Type B pancreatic cell (in vitro differentiated cells): ENCODE measurements at regions not wholly inside any gene's neighbourhood (a gene's known extent, or its start where the extent isn't known, plus 50 kb on each side); places are given as distances from the start of the nearest gene placed in this dataset.
"Not testable (repeated sequence)": the region's sequence is repeated elsewhere in the genome, so short reads cannot be mapped to it uniquely, and the experiment has no call there.

Source experiments
- DNase-seq: peaks from one replicate; pipeline ENCODE4 v3.0.0; 2021; ENCODE audit warnings: mixed read lengths; ENCODE audit not compliant: unreplicated experiment; ENCODE audit errors: extremely low spot score
- H3K27ac Mint-ChIP-seq: 2 replicates; pipeline ENCODE4 v1.8.0; 2021; ENCODE audit warnings: mild to moderate bottlenecking, mixed read lengths
- H3K27me3 Mint-ChIP-seq: 2 replicates; pipeline ENCODE4 v1.8.0; 2021; ENCODE audit warnings: mixed read lengths
- H3K36me3 Mint-ChIP-seq: 2 replicates; pipeline ENCODE4 v1.8.0; 2021; ENCODE audit warnings: mixed read lengths
- H3K4me1 Mint-ChIP-seq: one replicate; pipeline ENCODE4 v1.8.0; 2021; ENCODE audit warnings: mixed read lengths; ENCODE audit not compliant: unreplicated experiment
- H3K4me3 Mint-ChIP-seq: 2 replicates; pipeline ENCODE4 v1.8.0; 2021; ENCODE audit warnings: mild to moderate bottlenecking, mixed read lengths
- H3K9me3 Mint-ChIP-seq: 2 replicates; pipeline ENCODE4 v1.8.0; 2021; ENCODE audit warnings: mixed read lengths
- CTCF ChIP-seq: fragments of 200-600 bp; sonication (generic); conservative IDR thresholded peaks from 2 replicates; pipeline ENCODE4 v1.5.0; 2021; ENCODE audit warnings: antibody characterized with exemption, mild to moderate bottlenecking

GRCh38 chr10:33703501-33704213 is 369.2 kb upstream of the NRP1 start:
- no peaks in the 10 kb centered on the region for H3K9me3 Mint-ChIP-seq
- no peak overlapping the region for H3K27ac Mint-ChIP-seq
- DNase-seq, result no peak
- H3K27me3 Mint-ChIP-seq, result no peaks in the 10 kb centered on the region
- TF ChIP-seq CTCF, result no peak
- no peaks in the 10 kb centered on the region for H3K36me3 Mint-ChIP-seq
- peaks cover 8% of the 10 kb centered on the region for H3K4me1 Mint-ChIP-seq
- H3K4me3 Mint-ChIP-seq, result no peak overlapping the region

- no peak for DNase-seq
- Mint-ChIP-seq H3K36me3 (no peaks in the 10 kb centered on the region), H3K9me3 (peaks cover 21% of the 10 kb centered on the region), H3K27ac (no peak overlapping the region), H3K4me1 (no peaks in the 10 kb centered on the region), H3K27me3 (no peaks in the 10 kb centered on the region), H3K4me3 (no peak overlapping the region)
- no peak for TF ChIP-seq CTCF
Measured at GRCh38 chr10:33698033-33698432, 363.6 kb upstream of the NRP1 start.

GRCh38 chr10:33697016-33697415 is 362.5 kb upstream of the NRP1 start:
- no peak for TF ChIP-seq CTCF
- H3K4me3 Mint-ChIP-seq, result no peak overlapping the region
- H3K36me3 Mint-ChIP-seq, result no peaks in the 10 kb centered on the region
- H3K27ac Mint-ChIP-seq, result no peak overlapping the region
- no peaks in the 10 kb centered on the region for H3K27me3 Mint-ChIP-seq
- H3K4me1 Mint-ChIP-seq, result no peaks in the 10 kb centered on the region
- peaks cover 23% of the 10 kb centered on the region for H3K9me3 Mint-ChIP-seq
- DNase-seq, result no peak

GRCh38 chr10:33695536-33695935 is 361.1 kb upstream of the NRP1 start:
- Mint-ChIP-seq H3K9me3 (peaks cover 23% of the 10 kb centered on the region), H3K27ac (no peak overlapping the region), H3K4me1 (no peaks in the 10 kb centered on the region), H3K4me3 (no peak overlapping the region), H3K27me3 (no peaks in the 10 kb centered on the region), H3K36me3 (no peaks in the 10 kb centered on the region)
- no peak for TF ChIP-seq CTCF
- DNase-seq, result no peak

- peaks cover 33% of the 10 kb centered on the region for H3K9me3 Mint-ChIP-seq
- not testable (repeated sequence) for DNase-seq, H3K36me3 Mint-ChIP-seq, H3K4me1 Mint-ChIP-seq, H3K27me3 Mint-ChIP-seq, H3K27ac Mint-ChIP-seq, H3K4me3 Mint-ChIP-seq
Measured at GRCh38 chr10:33690536-33690935, 356.1 kb upstream of the NRP1 start.

GRCh38 chr10:33688506-33688905 is 354.0 kb upstream of the NRP1 start:
- Mint-ChIP-seq H3K36me3 (no peaks in the 10 kb centered on the region), H3K9me3 (peaks cover 17% of the 10 kb centered on the region), H3K27ac (no peak overlapping the region), H3K4me3 (no peak overlapping the region), H3K4me1 (no peaks in the 10 kb centered on the region), H3K27me3 (no peaks in the 10 kb centered on the region)
- no peak for DNase-seq
- no peak for TF ChIP-seq CTCF
